ENCODE measurements at regions not wholly inside any gene's neighbourhood (a gene's known extent, or its start where the extent isn't known, plus 50 kb on each side); places are given as distances from the start of the nearest gene placed in this dataset.
"Not testable (repeated sequence)": the region's sequence is repeated elsewhere in the genome, so short reads cannot be mapped to it uniquely, and the experiment has no call there.

DNA sequence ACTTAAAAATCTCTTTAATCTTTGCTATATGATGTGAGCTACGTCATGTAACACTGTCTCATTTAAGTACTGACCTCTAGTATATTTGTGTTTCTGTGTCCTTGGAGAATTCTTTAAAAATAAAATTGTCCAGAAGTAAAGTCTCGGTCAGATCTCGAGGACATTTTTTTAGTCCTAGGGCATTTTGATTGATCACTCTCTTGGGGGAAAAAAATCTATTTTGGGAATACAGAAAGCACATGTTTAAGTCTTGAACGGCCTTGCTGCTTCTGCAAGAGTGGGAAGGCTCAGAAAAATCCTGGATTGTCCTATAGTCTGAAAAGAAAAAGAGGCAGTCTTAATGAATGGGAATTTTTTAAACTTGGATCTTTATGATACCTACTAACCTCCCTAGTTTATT is 234.3 kb downstream of the UTRN start:
- no peak overlapping the region for H3K27ac ChIP-seq

DNA sequence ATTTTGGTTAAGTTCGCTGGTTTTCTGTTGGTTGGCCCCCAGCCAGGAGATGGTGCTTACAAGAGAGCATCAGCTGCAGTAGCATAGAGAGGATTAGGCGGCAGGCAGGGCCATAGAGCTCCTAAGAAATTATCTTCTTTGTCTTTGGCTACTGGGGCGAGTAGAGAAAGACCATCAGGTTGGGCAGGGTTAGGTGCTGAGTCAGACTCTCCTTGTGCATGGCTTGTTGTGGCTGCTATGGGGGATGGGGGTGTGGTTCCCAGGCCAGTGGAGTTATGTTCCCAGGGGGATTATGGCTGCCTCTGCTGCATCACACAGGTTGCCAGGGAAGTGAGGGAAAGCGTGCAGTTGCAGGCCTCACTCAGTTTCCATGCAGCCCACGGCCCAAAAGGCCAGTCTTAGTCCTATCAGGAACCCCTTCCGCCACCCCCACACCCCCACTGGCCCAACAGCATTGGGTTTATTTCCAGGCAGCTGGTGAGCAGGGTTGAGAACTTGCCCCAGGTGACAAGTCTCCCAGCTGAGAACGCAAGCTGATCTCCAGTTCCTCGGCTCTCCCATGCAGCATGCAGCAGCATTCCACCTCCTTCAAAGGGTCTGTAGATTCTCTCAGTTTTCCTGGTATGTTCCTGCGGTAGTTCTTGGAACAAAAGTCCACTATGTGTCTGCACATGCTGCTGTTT is 243.7 kb downstream of the UTRN start:
- H3K27ac ChIP-seq, result no peak overlapping the region
- TF ChIP-seq, protein P1, sequence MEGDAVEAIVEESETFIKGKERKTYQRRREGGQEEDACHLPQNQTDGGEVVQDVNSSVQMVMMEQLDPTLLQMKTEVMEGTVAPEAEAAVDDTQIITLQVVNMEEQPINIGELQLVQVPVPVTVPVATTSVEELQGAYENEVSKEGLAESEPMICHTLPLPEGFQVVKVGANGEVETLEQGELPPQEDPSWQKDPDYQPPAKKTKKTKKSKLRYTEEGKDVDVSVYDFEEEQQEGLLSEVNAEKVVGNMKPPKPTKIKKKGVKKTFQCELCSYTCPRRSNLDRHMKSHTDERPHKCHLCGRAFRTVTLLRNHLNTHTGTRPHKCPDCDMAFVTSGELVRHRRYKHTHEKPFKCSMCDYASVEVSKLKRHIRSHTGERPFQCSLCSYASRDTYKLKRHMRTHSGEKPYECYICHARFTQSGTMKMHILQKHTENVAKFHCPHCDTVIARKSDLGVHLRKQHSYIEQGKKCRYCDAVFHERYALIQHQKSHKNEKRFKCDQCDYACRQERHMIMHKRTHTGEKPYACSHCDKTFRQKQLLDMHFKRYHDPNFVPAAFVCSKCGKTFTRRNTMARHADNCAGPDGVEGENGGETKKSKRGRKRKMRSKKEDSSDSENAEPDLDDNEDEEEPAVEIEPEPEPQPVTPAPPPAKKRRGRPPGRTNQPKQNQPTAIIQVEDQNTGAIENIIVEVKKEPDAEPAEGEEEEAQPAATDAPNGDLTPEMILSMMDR (conservative IDR thresholded peaks at IDR 0.05), result no peak
- no peak for TF ChIP-seq ZFX (IDR thresholded peaks at IDR 0.05)

More for the DNA sequence above, 234.3 kb downstream of the UTRN start:
- no peak for TF ChIP-seq ZFX (IDR thresholded peaks at IDR 0.05)
- TF ChIP-seq, protein P1 (conservative IDR thresholded peaks at IDR 0.05), result no peak

DNA sequence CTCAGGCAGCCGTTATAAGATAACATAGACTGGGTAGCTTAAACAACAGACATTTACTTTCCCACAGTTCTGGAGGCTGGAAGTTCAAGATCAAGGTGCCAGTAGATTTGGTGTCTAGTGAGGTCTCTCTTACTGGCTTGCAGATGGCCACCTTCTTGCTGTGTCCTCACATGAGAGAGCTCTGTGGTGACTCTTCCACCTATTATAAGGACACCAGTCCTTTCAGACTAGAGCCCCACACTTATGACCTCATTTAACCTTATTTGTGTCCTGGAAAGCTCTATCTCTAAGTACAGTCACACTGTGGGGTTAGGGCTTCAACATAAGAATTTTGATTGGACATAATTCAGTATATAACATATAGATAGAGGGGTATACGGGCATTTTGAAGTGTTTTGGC is 245.0 kb downstream of the UTRN start:
- no peak for TF ChIP-seq ZFX (IDR thresholded peaks at IDR 0.05)
- TF ChIP-seq, protein P1 (conservative IDR thresholded peaks at IDR 0.05), result no peak
- H3K27ac ChIP-seq, result no peak overlapping the region

DNA sequence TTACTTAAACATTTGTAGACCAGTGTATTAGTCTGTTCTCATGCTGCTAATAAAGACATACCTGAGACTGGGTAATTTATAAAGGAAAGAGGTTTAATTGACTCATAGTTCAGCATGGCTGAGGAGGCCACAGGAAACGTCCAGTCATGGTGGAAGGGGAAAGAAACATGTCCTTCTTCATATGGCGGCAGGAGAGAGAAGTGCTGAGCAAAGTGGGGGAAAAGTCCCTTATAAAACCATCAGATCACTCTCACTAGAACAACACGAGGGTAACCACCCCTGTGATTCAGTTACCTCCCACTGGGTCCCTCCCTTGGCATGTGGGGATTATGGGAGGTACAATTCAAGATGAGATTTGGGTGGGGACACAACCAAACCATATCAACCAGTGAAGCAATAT is 247.1 kb downstream of the UTRN start:
- not testable (repeated sequence) for H3K27ac ChIP-seq

DNA sequence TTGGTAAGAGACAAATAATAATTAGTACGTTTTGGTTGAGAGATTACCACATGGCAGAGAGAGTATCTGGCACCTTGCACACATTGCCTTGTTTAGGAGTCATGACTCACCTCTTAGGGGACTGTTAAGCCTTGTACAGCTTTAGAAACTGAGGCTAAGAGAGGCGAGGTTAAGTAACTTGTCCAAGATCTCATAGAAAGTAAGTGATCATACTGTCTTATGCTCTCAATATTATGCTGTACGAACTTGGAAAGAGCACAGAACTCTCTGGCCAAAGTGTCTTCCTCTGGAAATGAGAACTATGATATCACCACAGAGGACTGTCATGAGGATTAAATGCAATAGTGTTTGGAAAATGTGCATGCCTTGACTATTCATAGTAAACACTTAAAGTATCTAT is 249.0 kb downstream of the UTRN start:
- no peak overlapping the region for H3K27ac ChIP-seq
- TF ChIP-seq ZFX (IDR thresholded peaks at IDR 0.05), result no peak
- TF ChIP-seq, protein P1 (conservative IDR thresholded peaks at IDR 0.05), result no peak

DNA sequence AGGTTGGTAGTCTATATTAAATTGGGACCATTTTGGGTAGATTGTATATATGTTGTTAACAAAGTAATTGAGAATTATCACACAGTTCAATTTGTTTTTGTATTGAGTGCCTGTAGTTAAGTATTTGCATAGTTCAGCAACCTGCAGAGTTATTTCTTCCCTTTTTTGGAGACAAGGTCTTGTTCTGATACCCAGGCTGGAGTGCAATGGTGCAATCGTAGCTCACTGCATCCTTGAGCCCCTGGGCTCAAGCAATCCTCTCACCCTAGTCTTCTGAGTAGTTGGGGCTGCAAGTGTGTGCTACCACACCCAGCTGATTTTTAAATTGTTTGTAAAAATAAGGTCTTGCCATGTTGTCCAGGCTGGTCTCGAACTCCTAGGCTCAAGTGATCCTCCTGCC is 250.5 kb downstream of the UTRN start:
- TF ChIP-seq, protein P1 (conservative IDR thresholded peaks at IDR 0.05), result no peak
- TF ChIP-seq ZFX (IDR thresholded peaks at IDR 0.05), result no peak
- H3K27ac ChIP-seq, result no peak overlapping the region

DNA sequence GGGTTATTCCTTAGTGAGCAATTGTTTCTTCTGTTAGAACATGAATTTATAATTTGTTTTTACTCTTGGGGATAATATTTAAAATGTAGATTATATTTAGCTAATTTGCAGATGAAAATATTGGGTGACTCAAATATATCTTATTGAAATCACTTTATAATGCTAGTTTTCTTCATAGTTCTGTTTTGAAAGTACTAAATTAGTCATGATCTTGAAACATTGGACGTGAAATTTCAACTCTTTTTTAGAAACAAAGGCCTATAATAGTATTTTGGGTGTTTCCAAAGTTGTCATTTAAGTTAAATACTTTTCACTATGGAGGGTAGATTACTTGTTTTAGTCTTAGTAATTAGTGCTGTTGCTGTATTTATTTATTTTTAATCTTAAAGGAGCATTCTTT is 250.9 kb downstream of the UTRN start:
- no peak overlapping the region for H3K27ac ChIP-seq
- TF ChIP-seq ZFX (IDR thresholded peaks at IDR 0.05), result no peak
- TF ChIP-seq, protein P1 (conservative IDR thresholded peaks at IDR 0.05), result no peak

Measured in C4-2B (cell line).